ENCODE measurements at regions not wholly inside any gene's neighbourhood (a gene's known extent, or its start where the extent isn't known, plus 50 kb on each side); places are given as distances from the start of the nearest gene placed in this dataset.

DNA sequence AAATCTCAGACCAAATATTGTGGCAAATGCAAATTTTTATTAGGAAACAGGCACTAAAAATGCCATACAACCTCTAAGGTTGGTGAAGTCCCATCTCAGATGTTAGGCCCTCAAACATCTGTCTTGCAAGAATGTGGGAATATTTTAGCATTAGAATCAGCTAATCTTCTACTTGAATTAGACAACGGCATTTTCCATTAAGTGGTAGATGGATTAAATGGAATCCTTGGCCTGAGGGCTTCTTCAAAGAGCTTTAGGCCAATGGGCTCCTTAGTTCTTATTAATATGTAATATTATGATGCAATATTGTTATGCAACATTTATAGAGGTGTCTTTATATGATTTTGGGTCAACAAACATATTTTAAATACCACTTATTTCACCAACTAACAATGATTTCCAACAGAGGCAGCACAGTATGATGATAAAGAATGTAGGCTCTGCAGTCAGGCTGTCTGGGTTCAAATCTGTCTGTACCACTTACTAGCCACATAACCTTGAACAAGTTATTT, 122.9 kb upstream of the PLEKHA5 start:
- no peaks in the 10 kb centered on the region for H3K9me3 Mint-ChIP-seq (ENCODE audit: low read depth, unreplicated experiment)
- H3K27me3 Mint-ChIP-seq (ENCODE audit: unreplicated experiment) = no peaks in the 10 kb centered on the region
- no TSS peak for BruUV-seq (replicated peaks)
- intact Hi-C loops (cut with micrococcal nuclease; ENCODE audit: unreplicated experiment) = no loop called here
- no peak overlapping the region for H3K27ac Mint-ChIP-seq (ENCODE audit: unreplicated experiment)
- DNase-seq = no peak
- H3K36me3 Mint-ChIP-seq (ENCODE audit: insufficient read depth, unreplicated experiment) = no peaks in the 10 kb centered on the region
- CTCF ChIA-PET = no interaction called here
- no peak overlapping the region for H3K4me3 Mint-ChIP-seq (ENCODE audit: low read depth, unreplicated experiment)
- no peaks in the 10 kb centered on the region for H3K4me1 Mint-ChIP-seq (ENCODE audit: low read depth, unreplicated experiment)
- TF ChIP-seq, protein P1, sequence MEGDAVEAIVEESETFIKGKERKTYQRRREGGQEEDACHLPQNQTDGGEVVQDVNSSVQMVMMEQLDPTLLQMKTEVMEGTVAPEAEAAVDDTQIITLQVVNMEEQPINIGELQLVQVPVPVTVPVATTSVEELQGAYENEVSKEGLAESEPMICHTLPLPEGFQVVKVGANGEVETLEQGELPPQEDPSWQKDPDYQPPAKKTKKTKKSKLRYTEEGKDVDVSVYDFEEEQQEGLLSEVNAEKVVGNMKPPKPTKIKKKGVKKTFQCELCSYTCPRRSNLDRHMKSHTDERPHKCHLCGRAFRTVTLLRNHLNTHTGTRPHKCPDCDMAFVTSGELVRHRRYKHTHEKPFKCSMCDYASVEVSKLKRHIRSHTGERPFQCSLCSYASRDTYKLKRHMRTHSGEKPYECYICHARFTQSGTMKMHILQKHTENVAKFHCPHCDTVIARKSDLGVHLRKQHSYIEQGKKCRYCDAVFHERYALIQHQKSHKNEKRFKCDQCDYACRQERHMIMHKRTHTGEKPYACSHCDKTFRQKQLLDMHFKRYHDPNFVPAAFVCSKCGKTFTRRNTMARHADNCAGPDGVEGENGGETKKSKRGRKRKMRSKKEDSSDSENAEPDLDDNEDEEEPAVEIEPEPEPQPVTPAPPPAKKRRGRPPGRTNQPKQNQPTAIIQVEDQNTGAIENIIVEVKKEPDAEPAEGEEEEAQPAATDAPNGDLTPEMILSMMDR (IDR thresholded peaks at IDR 0.05; ENCODE audit: unreplicated experiment) = no peak

DNA sequence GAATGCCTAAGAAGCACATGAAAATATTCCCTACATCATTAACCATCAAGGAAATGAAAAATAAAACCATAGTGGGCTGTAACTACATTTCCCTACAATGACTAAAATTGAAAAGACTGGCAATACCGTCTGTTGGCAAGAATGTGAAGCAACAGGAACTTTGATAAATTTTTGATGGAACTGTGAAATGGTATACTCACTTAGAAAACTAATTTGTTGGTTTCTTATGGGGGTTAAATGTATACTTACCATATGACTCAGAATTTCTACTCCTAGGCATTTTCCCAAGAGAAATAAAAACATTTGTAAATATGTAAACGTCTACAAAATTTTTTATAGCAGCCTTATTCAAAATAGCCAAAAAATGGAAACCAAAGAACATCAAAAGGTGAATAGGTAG, 121.4 kb upstream of the PLEKHA5 start:
- intact Hi-C loops (cut with micrococcal nuclease; ENCODE audit: unreplicated experiment) = no loop called here
- TF ChIP-seq, protein P1 (IDR thresholded peaks at IDR 0.05; ENCODE audit: unreplicated experiment) = no peak
- Mint-ChIP-seq H3K4me1 (ENCODE audit: low read depth, unreplicated experiment) (peaks cover 8% of the 10 kb centered on the region), H3K27me3 (ENCODE audit: unreplicated experiment) (no peaks in the 10 kb centered on the region), H3K36me3 (ENCODE audit: insufficient read depth, unreplicated experiment) (no peaks in the 10 kb centered on the region), H3K9me3 (ENCODE audit: low read depth, unreplicated experiment) (no peaks in the 10 kb centered on the region), H3K27ac (ENCODE audit: unreplicated experiment) (no peak overlapping the region), H3K4me3 (ENCODE audit: low read depth, unreplicated experiment) (no peak overlapping the region)
- no peak for DNase-seq
- CTCF ChIA-PET = no interaction called here
- no TSS peak for BruUV-seq (replicated peaks)

DNA sequence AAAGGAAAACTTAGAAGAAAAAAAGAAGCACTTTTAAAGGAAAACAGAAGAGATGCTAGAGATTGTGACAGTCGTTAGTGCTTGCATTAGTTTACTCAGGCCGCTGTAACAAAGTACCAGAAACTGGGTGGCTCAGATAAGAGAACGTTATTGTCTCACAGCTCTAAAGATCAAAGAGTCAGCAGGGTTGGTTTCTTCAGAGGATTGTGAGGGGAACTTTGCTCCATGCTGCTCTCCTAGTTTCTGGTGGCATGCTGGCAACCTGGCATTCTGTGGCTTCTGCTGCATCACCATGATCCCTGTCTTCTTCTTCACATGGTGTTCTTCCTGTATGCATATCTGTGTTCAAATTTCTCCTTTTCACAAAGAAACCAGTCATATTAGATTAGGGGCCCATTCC, 119.4 kb upstream of the PLEKHA5 start:
- no TSS peak for BruUV-seq (replicated peaks)
- Mint-ChIP-seq H3K36me3 (ENCODE audit: insufficient read depth, unreplicated experiment) (no peaks in the 10 kb centered on the region), H3K4me3 (ENCODE audit: low read depth, unreplicated experiment) (no peak overlapping the region), H3K27me3 (ENCODE audit: unreplicated experiment) (no peaks in the 10 kb centered on the region), H3K4me1 (ENCODE audit: low read depth, unreplicated experiment) (peaks cover 11% of the 10 kb centered on the region), H3K27ac (ENCODE audit: unreplicated experiment) (no peak overlapping the region), H3K9me3 (ENCODE audit: low read depth, unreplicated experiment) (no peaks in the 10 kb centered on the region)
- intact Hi-C loops (cut with micrococcal nuclease; ENCODE audit: unreplicated experiment) = loop anchor here (10.0 kb wide), 1 partner anchor 145 kb away; no protein-coding TSS in a partner anchor
- CTCF ChIA-PET = no interaction called here
- DNase-seq = no peak
- TF ChIP-seq, protein P1 (IDR thresholded peaks at IDR 0.05; ENCODE audit: unreplicated experiment) = no peak

DNA sequence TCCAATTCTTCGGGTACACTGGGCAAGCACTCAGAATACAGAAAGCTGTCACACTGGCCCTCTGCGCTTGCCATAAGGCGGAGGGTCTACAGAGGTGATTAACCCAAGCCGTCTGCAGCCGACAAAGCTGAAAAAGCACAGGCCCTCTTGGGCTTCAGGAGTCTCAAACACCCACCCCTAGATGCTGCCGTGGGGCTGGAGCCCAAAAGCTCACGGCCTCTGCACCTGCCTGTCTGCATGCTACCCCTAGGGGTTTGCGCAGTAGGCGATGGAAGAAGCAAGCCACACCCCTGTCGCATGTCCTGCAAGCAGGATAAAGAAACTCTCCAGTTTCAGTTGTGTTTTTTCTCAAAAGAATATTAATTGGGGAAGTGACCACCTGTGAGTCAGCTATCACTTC, 118.8 kb upstream of the PLEKHA5 start:
- Mint-ChIP-seq H3K27ac (ENCODE audit: unreplicated experiment) (no peak overlapping the region), H3K36me3 (ENCODE audit: insufficient read depth, unreplicated experiment) (no peaks in the 10 kb centered on the region), H3K4me3 (ENCODE audit: low read depth, unreplicated experiment) (no peak overlapping the region), H3K27me3 (ENCODE audit: unreplicated experiment) (no peaks in the 10 kb centered on the region), H3K4me1 (ENCODE audit: low read depth, unreplicated experiment) (peaks cover 11% of the 10 kb centered on the region), H3K9me3 (ENCODE audit: low read depth, unreplicated experiment) (no peaks in the 10 kb centered on the region)
- intact Hi-C loops (cut with micrococcal nuclease; ENCODE audit: unreplicated experiment) = loop anchor here (10.0 kb wide), 1 partner anchor 146 kb away; no protein-coding TSS in a partner anchor
- BruUV-seq (replicated peaks) = no TSS peak
- DNase-seq = no peak
- TF ChIP-seq, protein P1 (IDR thresholded peaks at IDR 0.05; ENCODE audit: unreplicated experiment) = no peak
- CTCF ChIA-PET = no interaction called here
